ENCODE measurements at regions not wholly inside any gene's neighbourhood (a gene's known extent, or its start where the extent isn't known, plus 50 kb on each side); places are given as distances from the start of the nearest gene placed in this dataset.
A peak's percentile ranks its signal among the peaks of the same experiment; 100 is the strongest.

DNA sequence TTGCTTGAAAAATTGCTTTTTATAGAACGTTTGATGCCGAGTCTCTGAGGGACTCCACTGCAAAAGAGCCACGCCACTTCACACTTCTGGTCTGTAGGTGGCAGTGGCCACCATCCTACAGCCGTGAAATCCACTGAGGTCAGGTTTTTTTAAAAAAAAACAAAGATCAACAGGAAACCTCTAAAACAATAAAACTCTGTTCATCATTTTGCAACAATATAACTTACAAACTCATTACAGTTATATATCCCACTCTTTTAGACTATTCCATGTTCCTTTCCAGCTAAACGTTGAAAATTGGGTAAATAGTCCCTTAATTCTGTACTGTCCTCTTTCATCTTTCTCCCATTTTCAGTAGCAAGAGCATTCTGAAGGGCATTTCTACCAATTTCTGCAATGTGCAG is 64.6 kb upstream of the FMN2 start:
- TF ChIP-seq EZH2 (IDR thresholded peaks at IDR 0.05; ENCODE audit: low read length, unreplicated experiment) (no peak), EZH2phosphoT487 (IDR thresholded peaks at IDR 0.05; ENCODE audit: borderline replicate concordance, low read length) (no peak)
- TF ChIP-seq, protein P1, sequence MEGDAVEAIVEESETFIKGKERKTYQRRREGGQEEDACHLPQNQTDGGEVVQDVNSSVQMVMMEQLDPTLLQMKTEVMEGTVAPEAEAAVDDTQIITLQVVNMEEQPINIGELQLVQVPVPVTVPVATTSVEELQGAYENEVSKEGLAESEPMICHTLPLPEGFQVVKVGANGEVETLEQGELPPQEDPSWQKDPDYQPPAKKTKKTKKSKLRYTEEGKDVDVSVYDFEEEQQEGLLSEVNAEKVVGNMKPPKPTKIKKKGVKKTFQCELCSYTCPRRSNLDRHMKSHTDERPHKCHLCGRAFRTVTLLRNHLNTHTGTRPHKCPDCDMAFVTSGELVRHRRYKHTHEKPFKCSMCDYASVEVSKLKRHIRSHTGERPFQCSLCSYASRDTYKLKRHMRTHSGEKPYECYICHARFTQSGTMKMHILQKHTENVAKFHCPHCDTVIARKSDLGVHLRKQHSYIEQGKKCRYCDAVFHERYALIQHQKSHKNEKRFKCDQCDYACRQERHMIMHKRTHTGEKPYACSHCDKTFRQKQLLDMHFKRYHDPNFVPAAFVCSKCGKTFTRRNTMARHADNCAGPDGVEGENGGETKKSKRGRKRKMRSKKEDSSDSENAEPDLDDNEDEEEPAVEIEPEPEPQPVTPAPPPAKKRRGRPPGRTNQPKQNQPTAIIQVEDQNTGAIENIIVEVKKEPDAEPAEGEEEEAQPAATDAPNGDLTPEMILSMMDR (conservative IDR thresholded peaks at IDR 0.05; ENCODE audit: low read depth, low read length) = peak; percentile 99
- no peaks in the 10 kb centered on the region for H3K79me2 ChIP-seq (ENCODE audit: low read length)
- no peaks in the 10 kb centered on the region for H3K9me2 ChIP-seq (replicated peaks; ENCODE audit: low read length)
- H3K27ac ChIP-seq (ENCODE audit: low read length) = no peak overlapping the region
- no TSS peak for BruUV-seq (replicated peaks)
- no peak overlapping the region for H3K4me3 ChIP-seq (ENCODE audit: low read length)
- H3F3A ChIP-seq (ENCODE audit: low read length, unreplicated experiment) = no peaks in the 10 kb centered on the region
- DNase-seq = peak; percentile 84
- no peaks in the 10 kb centered on the region for H3K36me3 ChIP-seq (ENCODE audit: low read depth, low read length)
- H3K9me3 ChIP-seq (ENCODE audit: low read length) = no peaks in the 10 kb centered on the region
- no peaks in the 10 kb centered on the region for H3K27me3 ChIP-seq (ENCODE audit: low read length)
- 0 out of 2 replicates have a peak overlapping the region, but pooled peaks have one; percentile 15 for H2AFZ ChIP-seq (ENCODE audit: low read length)
- POLR2A ChIA-PET (ENCODE audit: unreplicated experiment) = no interaction called here
- intact Hi-C loops (cut with micrococcal nuclease) = loop anchor here (1.0 to 2.0 kb wide), 4 partner anchors 122 to 582 kb away; no protein-coding TSS in a partner anchor
- CTCF ChIA-PET = interaction anchor here (0.5 to 0.9 kb wide), 3 partner anchors 63 to 122 kb away, joined by 3 to 4 read pairs (median 3); no protein-coding TSS in a partner anchor
- H4K20me1 ChIP-seq (ENCODE audit: low read length) = no peaks in the 10 kb centered on the region
- peak overlapping the region; percentile 14; the same call in 1 of the 2 replicates for H3K4me2 ChIP-seq (ENCODE audit: low read length)
- peaks cover 30% of the 10 kb centered on the region for H3K4me1 ChIP-seq (ENCODE audit: insufficient read depth, low read length)
- peak; percentile 60 for ATAC-seq
- no peak overlapping the region for H3K9ac ChIP-seq (ENCODE audit: low read length)

DNA sequence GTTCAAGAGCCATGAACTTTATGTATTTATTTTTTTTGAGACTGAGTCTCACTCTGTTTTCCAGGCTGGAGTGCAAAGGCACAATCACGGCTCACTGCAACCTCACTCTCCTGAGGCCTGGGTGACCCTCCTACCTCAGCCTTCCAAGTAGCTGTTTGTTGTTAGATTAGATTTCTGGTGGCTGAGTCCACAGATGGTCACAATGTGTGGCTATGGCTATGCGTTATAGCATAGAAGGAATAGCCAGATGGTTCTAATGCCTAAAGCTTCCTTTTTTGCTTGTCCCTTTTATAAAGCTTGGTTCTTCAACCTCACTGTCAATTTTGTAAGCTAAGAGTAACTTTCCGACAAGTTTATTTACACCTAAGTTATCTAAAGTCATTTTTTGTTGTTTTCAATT is 62.3 kb upstream of the FMN2 start:
- intact Hi-C loops (cut with micrococcal nuclease) = no loop called here
- DNase-seq (peak; percentile 17), ATAC-seq (no peak)
- H4K20me1 ChIP-seq (ENCODE audit: low read length) = no peaks in the 10 kb centered on the region
- H3K36me3 ChIP-seq (ENCODE audit: low read depth, low read length) = no peaks in the 10 kb centered on the region
- H3K4me2 ChIP-seq (ENCODE audit: low read length) = no peak overlapping the region; the same call in 1 of the 2 replicates
- H3K27me3 ChIP-seq (ENCODE audit: low read length) = no peaks in the 10 kb centered on the region
- H3K9ac ChIP-seq (ENCODE audit: low read length) = no peak overlapping the region
- no peaks in the 10 kb centered on the region for H3K79me2 ChIP-seq (ENCODE audit: low read length)
- ChIA-PET POLR2A (ENCODE audit: unreplicated experiment) (interaction anchor here (0.6 kb wide), 1 partner anchor 62 kb away, joined by 3 read pairs; no protein-coding TSS in a partner anchor), CTCF (interaction anchor here (1.2 kb wide), 1 partner anchor 120 kb away, joined by 4 read pairs; no protein-coding TSS in a partner anchor)
- no peaks in the 10 kb centered on the region for H3K9me2 ChIP-seq (replicated peaks; ENCODE audit: low read length)
- no TSS peak for BruUV-seq (replicated peaks)
- no peak overlapping the region for H3K4me3 ChIP-seq (ENCODE audit: low read length)
- TF ChIP-seq EZH2 (IDR thresholded peaks at IDR 0.05; ENCODE audit: low read length, unreplicated experiment) = no peak
- TF ChIP-seq EZH2phosphoT487 (IDR thresholded peaks at IDR 0.05; ENCODE audit: borderline replicate concordance, low read length) = no peak
- TF ChIP-seq, protein P1 (conservative IDR thresholded peaks at IDR 0.05; ENCODE audit: low read depth, low read length) = no peak
- peaks cover 44% of the 10 kb centered on the region for H3K4me1 ChIP-seq (ENCODE audit: insufficient read depth, low read length)
- H3F3A ChIP-seq (ENCODE audit: low read length, unreplicated experiment) = no peaks in the 10 kb centered on the region
- no peak overlapping the region for H3K27ac ChIP-seq (ENCODE audit: low read length)
- H3K9me3 ChIP-seq (ENCODE audit: low read length) = no peaks in the 10 kb centered on the region
- H2AFZ ChIP-seq (ENCODE audit: low read length) = peak overlapping the region; percentile 46

DNA sequence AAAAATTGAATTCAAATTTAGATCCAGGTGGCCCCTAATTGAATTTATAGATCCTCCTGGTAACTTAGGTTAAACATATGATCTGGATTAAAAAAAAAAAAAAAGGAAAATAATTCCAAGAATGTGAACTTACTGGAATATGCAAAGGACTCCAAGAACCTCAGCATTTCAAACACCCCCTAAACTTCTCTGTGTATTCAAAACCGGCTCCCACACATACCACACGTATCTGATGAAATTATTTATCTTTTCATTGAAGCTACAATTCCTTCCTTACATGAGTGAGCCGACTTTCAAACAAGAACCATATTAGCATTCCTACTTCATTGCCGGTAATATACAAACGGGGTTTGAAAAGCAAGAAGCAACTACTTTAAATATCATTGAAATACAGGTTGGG is 61.4 kb upstream of the FMN2 start:
- DNase-seq (no peak), ATAC-seq (no peak)
- POLR2A ChIA-PET (ENCODE audit: unreplicated experiment) = interaction anchor here (0.6 kb wide), 1 partner anchor 61 kb away, joined by 3 read pairs; no protein-coding TSS in a partner anchor
- Histone ChIP-seq H3K9me2 (replicated peaks; ENCODE audit: low read length) (no peaks in the 10 kb centered on the region), H3K27me3 (ENCODE audit: low read length) (no peaks in the 10 kb centered on the region), H3K36me3 (ENCODE audit: low read depth, low read length) (no peaks in the 10 kb centered on the region), H3K9me3 (ENCODE audit: low read length) (no peaks in the 10 kb centered on the region), H3K4me3 (ENCODE audit: low read length) (no peak overlapping the region), H2AFZ (ENCODE audit: low read length) (peak overlapping the region; percentile 46; the same call in 1 of the 2 replicates), H3F3A (ENCODE audit: low read length, unreplicated experiment) (no peaks in the 10 kb centered on the region), H3K4me1 (ENCODE audit: insufficient read depth, low read length) (peaks cover 44% of the 10 kb centered on the region), H3K79me2 (ENCODE audit: low read length) (no peaks in the 10 kb centered on the region), H3K4me2 (ENCODE audit: low read length) (peak overlapping the region; percentile 11; the same call in 1 of the 2 replicates), H3K27ac (ENCODE audit: low read length) (no peak overlapping the region), H4K20me1 (ENCODE audit: low read length) (no peaks in the 10 kb centered on the region), H3K9ac (ENCODE audit: low read length) (no peak overlapping the region)
- intact Hi-C loops (cut with micrococcal nuclease) = loop anchor here (2.0 kb wide), 1 partner anchor 61 kb away; the partner anchor contains the start of gene FMN2
- CTCF ChIA-PET = no interaction called here
- TSS peak; percentile 64 for BruUV-seq (replicated peaks)
- TF ChIP-seq EZH2phosphoT487 (IDR thresholded peaks at IDR 0.05; ENCODE audit: borderline replicate concordance, low read length) (no peak), EZH2 (IDR thresholded peaks at IDR 0.05; ENCODE audit: low read length, unreplicated experiment) (no peak)
- TF ChIP-seq, protein P1 (conservative IDR thresholded peaks at IDR 0.05; ENCODE audit: low read depth, low read length) = no peak

Measured in PC-3 (cell line).